ENCODE measurements at regions not wholly inside any gene's neighbourhood (a gene's known extent, or its start where the extent isn't known, plus 50 kb on each side); places are given as distances from the start of the nearest gene placed in this dataset.

DNA sequence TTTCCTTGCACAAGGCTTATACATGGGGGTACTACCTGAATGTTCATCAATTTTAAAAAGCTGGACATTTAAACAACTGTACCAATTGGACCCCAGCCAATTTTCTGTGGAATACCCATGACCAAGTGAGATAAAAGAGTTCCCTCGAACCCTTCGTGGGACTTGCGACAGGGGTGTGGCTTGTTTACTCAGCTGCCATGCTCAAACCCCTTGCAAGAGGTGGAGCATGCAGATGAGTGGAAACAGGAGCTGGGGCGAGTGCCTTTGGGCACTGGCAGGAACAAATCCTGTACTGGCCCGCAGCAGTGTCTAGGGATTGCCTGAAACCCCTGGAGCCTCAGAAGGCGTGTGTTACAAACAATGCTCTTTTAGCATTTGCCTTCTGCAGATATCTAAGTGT lies 144.2 kb downstream of the PDHA2 start:
- no peak for DNase-seq (ENCODE audit: low read depth)
- no peak overlapping the region for H3K4me3 ChIP-seq (ENCODE audit: control insufficient read depth, low read depth, low read length)

DNA sequence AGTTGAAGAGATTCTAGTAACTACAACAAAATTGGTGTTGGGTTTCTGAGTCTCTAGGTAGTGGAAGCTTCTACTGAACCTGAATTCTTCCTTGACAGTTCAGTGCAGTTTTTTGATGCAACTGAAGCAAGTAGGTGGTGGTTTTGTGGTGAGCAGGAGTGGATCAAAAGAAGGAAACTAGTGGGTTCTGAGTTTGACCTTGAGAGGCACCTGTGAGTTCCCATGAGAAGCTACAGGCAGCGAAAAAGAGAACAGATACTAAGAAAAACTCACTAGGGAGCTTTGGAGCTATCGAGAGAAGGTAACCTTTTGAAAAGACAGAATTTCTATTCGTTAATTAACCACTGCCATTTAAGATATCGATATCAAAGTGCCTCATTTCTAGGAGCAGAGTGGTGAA lies 145.2 kb downstream of the PDHA2 start:
- no peak for DNase-seq (ENCODE audit: low read depth)
- no peak overlapping the region for H3K4me3 ChIP-seq (ENCODE audit: control insufficient read depth, low read depth, low read length)
- TF ChIP-seq, protein P1, sequence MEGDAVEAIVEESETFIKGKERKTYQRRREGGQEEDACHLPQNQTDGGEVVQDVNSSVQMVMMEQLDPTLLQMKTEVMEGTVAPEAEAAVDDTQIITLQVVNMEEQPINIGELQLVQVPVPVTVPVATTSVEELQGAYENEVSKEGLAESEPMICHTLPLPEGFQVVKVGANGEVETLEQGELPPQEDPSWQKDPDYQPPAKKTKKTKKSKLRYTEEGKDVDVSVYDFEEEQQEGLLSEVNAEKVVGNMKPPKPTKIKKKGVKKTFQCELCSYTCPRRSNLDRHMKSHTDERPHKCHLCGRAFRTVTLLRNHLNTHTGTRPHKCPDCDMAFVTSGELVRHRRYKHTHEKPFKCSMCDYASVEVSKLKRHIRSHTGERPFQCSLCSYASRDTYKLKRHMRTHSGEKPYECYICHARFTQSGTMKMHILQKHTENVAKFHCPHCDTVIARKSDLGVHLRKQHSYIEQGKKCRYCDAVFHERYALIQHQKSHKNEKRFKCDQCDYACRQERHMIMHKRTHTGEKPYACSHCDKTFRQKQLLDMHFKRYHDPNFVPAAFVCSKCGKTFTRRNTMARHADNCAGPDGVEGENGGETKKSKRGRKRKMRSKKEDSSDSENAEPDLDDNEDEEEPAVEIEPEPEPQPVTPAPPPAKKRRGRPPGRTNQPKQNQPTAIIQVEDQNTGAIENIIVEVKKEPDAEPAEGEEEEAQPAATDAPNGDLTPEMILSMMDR (conservative IDR thresholded peaks at IDR 0.05; ENCODE audit: control insufficient read depth, insufficient read depth, low read depth, low read length) = no peak

More for the DNA sequence above, 144.2 kb downstream of the PDHA2 start:
- TF ChIP-seq, protein P1 (conservative IDR thresholded peaks at IDR 0.05; ENCODE audit: control insufficient read depth, insufficient read depth, low read depth, low read length) = no peak

DNA sequence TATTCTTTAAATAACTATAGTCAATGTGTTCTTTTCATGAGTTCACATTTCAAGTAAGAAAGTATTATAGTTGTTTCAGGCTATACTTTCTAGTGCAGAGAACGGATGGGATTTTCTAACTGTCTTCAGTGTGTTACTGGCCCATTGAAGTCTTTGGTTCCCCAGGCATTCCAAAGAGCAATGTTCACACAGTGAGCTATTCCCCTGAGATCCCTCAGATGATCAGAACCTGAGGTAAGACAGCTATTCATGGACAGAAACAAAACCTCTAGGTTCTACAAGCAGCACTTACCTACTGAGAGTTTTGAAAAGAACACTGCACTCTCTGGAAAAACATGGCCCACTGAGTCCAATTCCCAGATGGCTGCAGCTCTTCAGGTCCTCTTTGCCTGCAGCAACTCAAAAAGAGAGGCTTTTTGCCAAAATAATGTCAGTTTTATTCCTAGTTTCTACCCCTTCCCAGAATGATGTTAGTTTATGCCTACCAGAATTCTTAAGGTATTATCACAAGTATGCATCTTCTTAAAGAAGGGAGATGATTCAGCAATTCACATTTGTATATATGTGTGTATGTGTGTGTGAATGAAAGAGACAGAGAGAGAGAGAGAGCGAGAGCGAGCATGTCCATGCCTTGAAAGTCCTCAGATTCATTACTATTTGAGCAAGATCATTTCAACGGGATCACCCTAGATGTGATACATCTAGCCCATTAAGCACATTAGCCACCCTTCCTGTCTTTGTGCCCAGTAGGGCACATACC lies 146.1 kb downstream of the PDHA2 start:
- TF ChIP-seq, protein P1 (conservative IDR thresholded peaks at IDR 0.05; ENCODE audit: control insufficient read depth, insufficient read depth, low read depth, low read length) = no peak
- DNase-seq (ENCODE audit: low read depth) = peak; percentile 2
- no peak overlapping the region for H3K4me3 ChIP-seq (ENCODE audit: control insufficient read depth, low read depth, low read length)

DNA sequence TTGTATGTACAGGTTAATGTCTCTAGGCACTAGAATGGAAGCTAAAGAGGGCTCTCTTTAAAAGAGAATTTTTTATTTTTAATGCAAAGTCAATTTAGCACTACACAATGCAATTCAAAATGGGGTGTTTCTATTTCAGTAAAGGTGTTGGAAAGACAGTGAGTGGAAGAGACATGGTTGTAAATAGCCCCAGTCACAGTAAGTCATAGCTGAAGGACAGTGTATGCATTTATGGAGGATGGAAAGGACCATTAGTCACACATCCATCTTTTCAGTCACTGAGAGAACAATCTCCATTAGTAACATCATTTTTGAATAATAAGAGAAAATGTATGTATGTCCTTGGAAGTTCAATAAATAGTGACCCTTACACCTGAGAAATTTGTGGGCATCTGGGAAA lies 148.0 kb downstream of the PDHA2 start:
- TF ChIP-seq, protein P1 (conservative IDR thresholded peaks at IDR 0.05; ENCODE audit: control insufficient read depth, insufficient read depth, low read depth, low read length) = no peak
- no peak for DNase-seq (ENCODE audit: low read depth)
- H3K4me3 ChIP-seq (ENCODE audit: control insufficient read depth, low read depth, low read length) = no peak overlapping the region

DNA sequence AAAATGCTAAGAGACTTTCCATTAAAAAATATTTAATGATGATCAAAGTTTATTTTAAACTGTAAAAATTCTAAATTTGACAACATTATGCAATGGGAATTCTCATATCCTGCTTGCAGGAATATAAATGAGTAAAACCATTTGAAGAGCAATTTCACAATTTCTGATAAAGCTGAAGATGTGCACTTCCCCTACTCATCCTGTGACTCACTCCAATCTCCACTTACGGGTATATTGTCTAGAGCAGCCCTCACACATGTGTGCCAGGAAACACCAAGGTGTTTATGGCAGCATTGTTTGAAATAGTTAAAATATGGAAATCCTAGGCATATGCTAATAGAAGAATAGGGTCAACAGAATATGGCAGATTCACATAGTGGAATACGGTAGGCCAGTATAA lies 158.4 kb downstream of the PDHA2 start:
- TF ChIP-seq, protein P1 (conservative IDR thresholded peaks at IDR 0.05; ENCODE audit: control insufficient read depth, insufficient read depth, low read depth, low read length) = no peak
- H3K4me3 ChIP-seq (ENCODE audit: control insufficient read depth, low read depth, low read length) = no peak overlapping the region
- peak; percentile 52 for DNase-seq (ENCODE audit: low read depth)

DNA sequence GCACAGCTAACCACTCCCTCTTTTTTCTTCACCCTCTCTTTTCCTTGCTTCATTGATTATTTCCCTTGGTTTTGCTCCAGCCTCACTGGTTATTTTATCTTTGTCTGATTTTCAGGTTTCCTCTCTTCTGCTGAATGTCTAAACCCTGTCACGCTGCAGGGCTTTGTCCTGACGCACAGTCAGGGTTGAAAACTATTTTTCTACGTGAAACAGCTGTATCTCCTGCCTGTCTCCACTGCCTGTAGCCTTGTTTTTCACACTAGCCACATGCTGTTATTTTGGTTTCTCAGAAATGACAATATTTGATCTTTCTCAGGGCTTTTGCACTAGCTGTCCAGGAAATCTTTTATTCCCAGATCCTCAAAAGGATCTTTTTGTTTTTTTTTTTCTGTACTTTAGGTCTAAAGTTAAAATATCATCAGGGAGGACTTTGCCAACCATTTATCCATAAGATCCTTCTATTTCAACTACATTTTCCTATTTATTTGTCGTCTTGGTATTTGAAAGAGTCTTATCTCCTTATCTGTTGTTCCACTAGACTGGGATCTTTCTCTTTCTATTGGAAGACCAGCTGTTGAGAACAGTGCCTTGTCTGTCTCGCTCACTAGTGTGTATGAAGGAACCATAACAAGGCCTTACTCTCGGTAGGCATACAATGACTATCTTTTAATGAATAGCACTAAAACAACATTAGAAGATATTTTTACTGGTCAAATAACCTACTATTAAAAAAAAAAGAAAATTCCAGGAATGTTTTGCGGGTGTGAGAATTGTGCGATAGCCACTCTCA lies 164.3 kb downstream of the PDHA2 start:
- no peak overlapping the region for H3K4me3 ChIP-seq (ENCODE audit: control insufficient read depth, low read depth, low read length)
- DNase-seq (ENCODE audit: low read depth) = no peak
- TF ChIP-seq, protein P1 (conservative IDR thresholded peaks at IDR 0.05; ENCODE audit: control insufficient read depth, insufficient read depth, low read depth, low read length) = no peak

Measured in fibroblast of mammary gland (primary cell).